ENCODE measurements at regions not wholly inside any gene's neighbourhood (a gene's known extent, or its start where the extent isn't known, plus 50 kb on each side); places are given as distances from the start of the nearest gene placed in this dataset.

GRCh38 chr14:36465178-36465577 lies 54.9 kb downstream of the NKX2-1 start:
- DNase-seq (ENCODE audit: low read depth in 2 of 2) = no peak

- DNase-seq (ENCODE audit: low read depth in 2 of 2) = no peak
These were observed 57.1 kb downstream of the NKX2-1 start for GRCh38 chr14:36462890-36463289.

- DNase-seq (ENCODE audit: low read depth in 2 of 2) = no peak
These were observed 64.8 kb downstream of the NKX2-1 start for GRCh38 chr14:36455241-36455627.

GRCh38 chr14:36454599-36455240 lies 65.3 kb downstream of the NKX2-1 start:
- no peak for DNase-seq (ENCODE audit: low read depth in 2 of 2)

GRCh38 chr14:36452860-36453259 lies 67.2 kb downstream of the NKX2-1 start:
- DNase-seq (ENCODE audit: low read depth in 2 of 2) = no peak

- DNase-seq (ENCODE audit: low read depth in 2 of 2) = no peak
These were observed 68.5 kb downstream of the NKX2-1 start for GRCh38 chr14:36451310-36452065.

- no peak for DNase-seq (ENCODE audit: low read depth in 2 of 2)
These were observed 69.5 kb downstream of the NKX2-1 start for GRCh38 chr14:36450550-36450949.

GRCh38 chr14:36449903-36450302 lies 70.1 kb downstream of the NKX2-1 start:
- no peak for DNase-seq (ENCODE audit: low read depth in 2 of 2)

GRCh38 chr14:36443374-36443773 lies 76.7 kb downstream of the NKX2-1 start:
- DNase-seq (ENCODE audit: low read depth in 2 of 2) = no peak

GRCh38 chr14:36442824-36443241 lies 77.2 kb downstream of the NKX2-1 start:
- DNase-seq (ENCODE audit: low read depth in 2 of 2) = no peak

GRCh38 chr14:36441283-36441682 lies 78.7 kb downstream of the NKX2-1 start:
- DNase-seq (ENCODE audit: low read depth in 2 of 2) = no peak

- no peak for DNase-seq (ENCODE audit: low read depth in 2 of 2)
These were observed 80.3 kb downstream of the NKX2-1 start for GRCh38 chr14:36439766-36440165.

- no peak for DNase-seq (ENCODE audit: low read depth in 2 of 2)
These were observed 81.1 kb downstream of the NKX2-1 start for GRCh38 chr14:36438883-36439282.

- no peak for DNase-seq (ENCODE audit: low read depth in 2 of 2)
These were observed 89.4 kb downstream of the NKX2-1 start for GRCh38 chr14:36430662-36431084.

GRCh38 chr14:36430169-36430568 lies 89.9 kb downstream of the NKX2-1 start:
- no peak for DNase-seq (ENCODE audit: low read depth in 2 of 2)

GRCh38 chr14:36429692-36430091 lies 90.3 kb downstream of the NKX2-1 start:
- DNase-seq (ENCODE audit: low read depth in 2 of 2) = no peak

GRCh38 chr14:36428350-36428749 lies 91.7 kb downstream of the NKX2-1 start:
- no peak for DNase-seq (ENCODE audit: low read depth in 2 of 2)

GRCh38 chr14:36426836-36427235 lies 93.2 kb downstream of the NKX2-1 start:
- no peak for DNase-seq (ENCODE audit: low read depth in 2 of 2)

- DNase-seq (ENCODE audit: low read depth in 2 of 2) = no peak
These were observed 93.9 kb downstream of the NKX2-1 start for GRCh38 chr14:36426113-36426512.

GRCh38 chr14:36424478-36425102 lies 95.4 kb downstream of the NKX2-1 start:
- no peak for DNase-seq (ENCODE audit: low read depth in 2 of 2)

GRCh38 chr14:36423430-36423829 lies 96.6 kb downstream of the NKX2-1 start:
- DNase-seq (ENCODE audit: low read depth in 2 of 2) = no peak

GRCh38 chr14:36420149-36420687 lies 99.8 kb upstream of the MBIP start:
- DNase-seq (ENCODE audit: low read depth in 2 of 2) = no peak

GRCh38 chr14:36418937-36419336 lies 98.5 kb upstream of the MBIP start:
- no peak for DNase-seq (ENCODE audit: low read depth in 2 of 2)
